ENCODE measurements at regions not wholly inside any gene's neighbourhood (a gene's known extent, or its start where the extent isn't known, plus 50 kb on each side); places are given as distances from the start of the nearest gene placed in this dataset.

- no peak for DNase-seq (ENCODE audit: low read depth in 2 of 2)
Measured at GRCh38 chr5:133905424-133905823, 63.0 kb downstream of the C5orf15 start.

GRCh38 chr5:133904641-133905040, 63.8 kb downstream of the C5orf15 start:
- no peak for DNase-seq (ENCODE audit: low read depth in 2 of 2)

- DNase-seq (ENCODE audit: low read depth in 2 of 2) = no peak
Measured at GRCh38 chr5:133902511-133903118, 65.8 kb downstream of the C5orf15 start.

- DNase-seq (ENCODE audit: low read depth in 2 of 2) = no peak
Measured at GRCh38 chr5:133900534-133901270, 67.7 kb downstream of the C5orf15 start.

GRCh38 chr5:133899506-133899905, 68.9 kb downstream of the C5orf15 start:
- no peak for DNase-seq (ENCODE audit: low read depth in 2 of 2)

- DNase-seq (ENCODE audit: low read depth in 2 of 2) = no peak
Measured at GRCh38 chr5:133898440-133898839, 70.0 kb downstream of the C5orf15 start.

GRCh38 chr5:133897431-133897830, 71.0 kb downstream of the C5orf15 start:
- DNase-seq (ENCODE audit: low read depth in 2 of 2) = no peak

GRCh38 chr5:133896873-133897272, 71.6 kb downstream of the C5orf15 start:
- DNase-seq (ENCODE audit: low read depth in 2 of 2) = no peak

- DNase-seq (ENCODE audit: low read depth in 2 of 2) = no peak
Measured at GRCh38 chr5:133895979-133896845, 72.2 kb downstream of the C5orf15 start.

GRCh38 chr5:133894143-133894542, 74.3 kb downstream of the C5orf15 start:
- DNase-seq (ENCODE audit: low read depth in 2 of 2) = no peak

GRCh38 chr5:133892774-133893173, 75.7 kb downstream of the C5orf15 start:
- no peak for DNase-seq (ENCODE audit: low read depth in 2 of 2)

- no peak for DNase-seq (ENCODE audit: low read depth in 2 of 2)
Measured at GRCh38 chr5:133892306-133892705, 76.1 kb downstream of the C5orf15 start.

- DNase-seq (ENCODE audit: low read depth in 2 of 2) = no peak
Measured at GRCh38 chr5:133891390-133891789, 77.0 kb downstream of the C5orf15 start.

GRCh38 chr5:133890776-133891280, 77.6 kb downstream of the C5orf15 start:
- no peak for DNase-seq (ENCODE audit: low read depth in 2 of 2)

- no peak for DNase-seq (ENCODE audit: low read depth in 2 of 2)
Measured at GRCh38 chr5:133890314-133890713, 78.1 kb downstream of the C5orf15 start.

- DNase-seq (ENCODE audit: low read depth in 2 of 2) = no peak
Measured at GRCh38 chr5:133889271-133889905, 79.0 kb downstream of the C5orf15 start.

GRCh38 chr5:133888625-133888991, 79.8 kb downstream of the C5orf15 start:
- no peak for DNase-seq (ENCODE audit: low read depth in 2 of 2)

GRCh38 chr5:133885566-133885965, 82.9 kb downstream of the C5orf15 start:
- DNase-seq (ENCODE audit: low read depth in 2 of 2) = no peak

- no peak for DNase-seq (ENCODE audit: low read depth in 2 of 2)
Measured at GRCh38 chr5:133884569-133885311, 83.7 kb downstream of the C5orf15 start.

GRCh38 chr5:133883916-133884315, 84.5 kb downstream of the C5orf15 start:
- no peak for DNase-seq (ENCODE audit: low read depth in 2 of 2)

- no peak for DNase-seq (ENCODE audit: low read depth in 2 of 2)
Measured at GRCh38 chr5:133882846-133883245, 85.6 kb downstream of the C5orf15 start.

All from stimulated activated CD4-positive, alpha-beta T cell treated with anti-CD3 and anti-CD28 coated beads, Interleukin-15, amount 100 ng/mL, for 48 hours (primary cell).